GM21528 (cell line): ENCODE measurements at regions not wholly inside any gene's neighbourhood (a gene's known extent, or its start where the extent isn't known, plus 50 kb on each side); places are given as distances from the start of the nearest gene placed in this dataset.

Experiments
- ATAC-seq: cut with Tn5 transposase; IDR thresholded peaks from one replicate; pipeline ENCODE4 v1.9.1; 2021; ENCODE audit warnings: mild to moderate bottlenecking, moderate library complexity; ENCODE audit not compliant: unreplicated experiment, low FRiP score

DNA sequence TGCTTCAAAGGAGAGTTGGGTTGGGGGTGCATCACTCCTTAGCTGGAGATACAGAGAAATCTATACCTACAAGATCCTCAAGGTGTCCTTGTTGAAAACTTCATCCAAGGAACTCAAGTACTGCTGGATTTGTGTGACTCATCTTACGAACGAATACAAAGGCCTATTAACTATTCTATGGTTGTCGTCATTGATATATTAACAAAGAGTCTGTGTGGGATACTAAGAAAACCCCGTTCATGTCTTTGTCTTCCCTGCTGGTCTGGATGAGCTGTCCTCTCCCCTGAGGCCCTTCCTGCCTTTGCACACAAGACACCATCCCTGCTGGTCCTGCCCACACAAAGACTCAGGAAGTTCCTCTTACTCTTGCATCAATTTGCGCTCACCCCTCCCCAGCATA lies 54.9 kb upstream of the IRF2 start:
- ATAC-seq, result no peak

- ATAC-seq, result no peak
These were observed 54.4 kb upstream of the IRF2 start for GRCh38 chr4:184528713-184529112.

DNA sequence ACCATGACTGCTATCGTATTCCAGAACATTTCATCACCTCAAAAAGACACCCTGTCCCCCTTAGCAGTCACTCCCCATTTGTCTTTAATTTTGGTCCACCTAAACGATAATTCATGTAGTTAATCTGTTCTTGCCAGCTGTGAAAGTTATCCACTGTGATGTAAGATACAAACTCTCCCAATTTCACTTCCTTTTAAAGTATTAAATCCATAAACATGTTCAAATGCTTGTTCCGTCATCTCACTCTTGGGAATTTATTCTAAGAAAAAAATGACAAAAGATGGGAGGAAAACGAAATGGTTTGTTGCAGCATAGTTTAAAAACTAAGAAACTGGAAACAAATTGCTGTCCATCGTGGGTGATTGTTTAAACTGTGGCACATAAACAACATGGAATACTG lies 53.7 kb upstream of the IRF2 start:
- ATAC-seq, result no peak

- ATAC-seq, result no peak
These were observed 51.9 kb upstream of the IRF2 start for GRCh38 chr4:184526228-184526627.
